ENCODE measurements at regions not wholly inside any gene's neighbourhood (a gene's known extent, or its start where the extent isn't known, plus 50 kb on each side); places are given as distances from the start of the nearest gene placed in this dataset.

GRCh38 chr5:89359046-89359445 is 476.1 kb upstream of the MEF2C start:
- TF ChIP-seq SUZ12 (IDR thresholded peaks at IDR 0.05; ENCODE audit: extremely low read depth, insufficient read depth, insufficient read length) (no peak), ZNF274 (IDR thresholded peaks at IDR 0.05; ENCODE audit: low read depth, low read length) (no peak), YY1 (IDR thresholded peaks at IDR 0.05; ENCODE audit: insufficient read depth, insufficient read length) (no peak)

All from NT2/D1 (cell line).